Fibroblast of the aortic adventitia (primary cell): ENCODE measurements at regions not wholly inside any gene's neighbourhood (a gene's known extent, or its start where the extent isn't known, plus 50 kb on each side); places are given as distances from the start of the nearest gene placed in this dataset.
"Not testable (repeated sequence)": the region's sequence is repeated elsewhere in the genome, so short reads cannot be mapped to it uniquely, and the experiment has no call there.

ENCODE experiments used
- DNase-seq: peaks from one replicate; pipeline ENCODE4 v3.0.0-alpha.2; 2010; ENCODE audit warnings: low read depth
- H3K4me3 ChIP-seq: 2 replicates; pipeline ENCODE4 v1.5.1; 2011; ENCODE audit warnings: low read depth, mild to moderate bottlenecking, control low read depth, low read length, moderate library complexity
- CTCF ChIP-seq: IDR thresholded peaks from 2 replicates; pipeline ENCODE4 v1.5.1; 2011; ENCODE audit warnings: mild to moderate bottlenecking, low read length, control low read depth, inconsistent platforms; ENCODE audit not compliant: insufficient read depth

- TF ChIP-seq CTCF: no peak
- DNase-seq: no peak
- H3K4me3 ChIP-seq: no peak overlapping the region
Measured at GRCh38 chr3:26236531-26236930, 386.0 kb upstream of the LRRC3B start.

GRCh38 chr3:26237036-26237682, 385.4 kb upstream of the LRRC3B start:
- TF ChIP-seq CTCF: no peak
- H3K4me3 ChIP-seq: no peak overlapping the region

DNA sequence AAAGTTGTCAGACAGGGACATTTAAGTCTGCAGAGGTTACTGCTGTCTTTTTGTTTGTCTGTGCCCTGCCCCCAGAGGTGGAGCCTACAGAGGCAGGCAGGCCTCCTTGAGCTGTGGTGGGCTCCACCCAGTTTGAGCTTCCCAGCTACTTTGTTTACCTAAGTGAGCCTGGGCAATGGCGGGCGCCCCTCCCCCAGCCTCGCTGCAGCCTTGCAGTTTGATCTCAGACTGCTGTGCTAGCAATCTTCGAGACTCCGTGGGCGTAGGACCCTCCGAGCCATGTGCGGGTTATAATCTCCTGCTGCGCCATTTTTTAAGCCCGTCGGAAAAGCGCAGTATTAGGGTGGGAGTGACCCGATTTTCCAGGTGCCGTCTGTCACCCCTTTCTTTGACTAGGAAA, 378.0 kb upstream of the LRRC3B start:
- H3K4me3 ChIP-seq, DNase-seq: not testable (repeated sequence)

More at GRCh38 chr3:26237036-26237682, 385.4 kb upstream of the LRRC3B start:
- no peak for DNase-seq

DNA sequence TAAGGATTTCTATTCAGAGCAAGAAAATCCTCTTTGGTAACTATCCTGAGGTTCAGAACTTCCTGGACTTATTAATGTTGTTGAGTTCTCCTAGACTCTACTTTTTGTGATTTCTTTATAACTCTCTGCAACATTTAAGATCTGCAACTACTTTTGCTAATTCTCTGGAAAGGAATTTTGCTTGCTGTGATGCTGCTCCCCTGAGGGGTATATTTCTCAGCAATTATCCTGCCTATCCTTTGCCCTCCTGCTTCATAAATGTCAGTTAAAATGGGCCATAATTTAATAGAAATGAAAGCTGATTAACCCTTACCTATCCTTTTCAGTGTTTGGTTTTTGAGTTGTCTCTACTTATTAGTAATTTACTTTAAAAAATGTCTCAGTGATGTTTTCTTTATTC, 377.3 kb upstream of the LRRC3B start:
- no peak overlapping the region for H3K4me3 ChIP-seq
- no peak for TF ChIP-seq CTCF
- DNase-seq: no peak

- H3K4me3 ChIP-seq: no peak overlapping the region
- DNase-seq: no peak
- no peak for TF ChIP-seq CTCF
Measured at GRCh38 chr3:26246901-26247300, 375.7 kb upstream of the LRRC3B start.

DNA sequence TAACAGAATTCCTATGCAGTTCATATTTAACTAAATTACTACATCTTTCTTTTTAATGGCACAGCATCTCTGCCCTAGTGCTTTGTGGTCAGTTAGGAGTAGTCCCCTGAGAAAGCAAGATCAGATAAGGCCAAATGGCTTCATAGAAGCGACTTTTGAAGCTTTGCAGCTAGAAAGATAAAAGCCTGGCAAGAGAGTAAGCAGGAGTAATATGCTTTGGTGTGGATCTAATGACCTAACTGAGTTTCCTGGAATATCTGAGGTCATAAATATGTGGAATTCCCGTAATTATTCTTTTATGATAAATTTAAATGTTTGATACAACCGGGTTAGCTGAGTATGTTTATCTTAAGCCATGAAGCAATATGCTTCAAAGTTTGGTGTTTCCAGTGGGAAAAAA, 374.9 kb upstream of the LRRC3B start:
- TF ChIP-seq CTCF: no peak

DNA sequence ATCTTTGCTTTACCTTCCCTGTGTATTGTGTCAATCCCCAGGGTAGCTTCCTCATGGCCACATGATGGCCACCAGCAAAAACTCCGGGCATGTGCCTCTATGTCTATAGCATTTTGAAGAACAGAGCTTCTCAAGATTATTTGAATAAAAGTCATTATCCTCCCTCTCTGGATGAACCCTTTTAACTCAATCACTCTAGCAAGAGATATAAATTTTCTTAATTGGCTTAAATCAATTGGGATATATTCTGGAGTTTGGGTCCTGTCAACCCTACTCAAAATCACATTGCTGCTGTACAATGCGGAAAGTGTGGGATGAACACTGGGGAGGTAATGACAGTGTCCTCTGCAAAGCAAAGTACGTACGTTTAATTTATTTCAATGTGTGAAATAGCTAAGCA, 370.6 kb upstream of the LRRC3B start:
- DNase-seq: no peak
- no peak for TF ChIP-seq CTCF
- no peak overlapping the region for H3K4me3 ChIP-seq

More for the DNA sequence above, 374.9 kb upstream of the LRRC3B start:
- no peak for DNase-seq
- no peak overlapping the region for H3K4me3 ChIP-seq
